RKO (cell line): ENCODE measurements at regions not wholly inside any gene's neighbourhood (a gene's known extent, or its start where the extent isn't known, plus 50 kb on each side); places are given as distances from the start of the nearest gene placed in this dataset.
A peak's percentile ranks its signal among the peaks of the same experiment; 100 is the strongest.
"Not testable (repeated sequence)": the region's sequence is repeated elsewhere in the genome, so short reads cannot be mapped to it uniquely, and the experiment has no call there.

Source experiments
- DNase-seq: peaks from one replicate; pipeline ENCODE4 v3.0.0-alpha.2; 2016; ENCODE audit warnings: low spot score

DNA sequence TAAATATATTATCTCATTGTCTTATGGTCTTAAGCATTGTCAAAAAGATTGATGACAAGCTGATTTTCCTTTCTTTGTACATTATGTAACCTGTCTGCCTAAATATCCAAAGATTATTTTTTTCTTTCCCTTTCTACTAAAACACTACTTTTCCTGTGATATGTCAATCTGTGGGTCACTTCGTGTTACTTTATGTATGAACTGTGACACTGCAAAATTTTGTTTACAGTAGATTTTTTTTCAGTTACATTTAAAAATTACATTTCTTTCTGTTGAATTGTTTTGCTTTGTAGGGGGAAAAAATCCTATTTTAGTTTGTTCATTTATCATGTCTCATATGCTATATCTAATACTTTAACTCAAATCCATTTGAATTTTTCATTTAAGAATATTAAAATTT is 392.3 kb upstream of the ATXN7L3B start:
- no peak for DNase-seq

DNA sequence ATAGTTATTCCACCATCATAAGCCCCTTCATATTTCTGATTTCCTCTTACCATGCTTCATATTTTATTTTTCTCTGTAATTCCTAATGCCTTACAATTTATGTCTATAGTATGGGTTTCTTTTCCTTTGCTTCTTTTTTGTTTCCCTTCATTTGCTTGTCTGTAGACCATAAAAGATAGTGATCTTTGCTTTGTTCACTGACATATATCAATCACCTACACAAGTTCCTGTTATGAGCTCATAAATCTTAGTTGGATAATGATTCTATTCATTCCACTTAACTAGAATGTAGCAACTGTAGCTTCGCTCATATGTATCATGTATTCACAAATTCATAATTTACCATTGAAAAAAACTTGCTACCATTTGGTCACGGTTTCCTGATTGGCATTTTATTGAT is 388.8 kb upstream of the ATXN7L3B start:
- DNase-seq = no peak

DNA sequence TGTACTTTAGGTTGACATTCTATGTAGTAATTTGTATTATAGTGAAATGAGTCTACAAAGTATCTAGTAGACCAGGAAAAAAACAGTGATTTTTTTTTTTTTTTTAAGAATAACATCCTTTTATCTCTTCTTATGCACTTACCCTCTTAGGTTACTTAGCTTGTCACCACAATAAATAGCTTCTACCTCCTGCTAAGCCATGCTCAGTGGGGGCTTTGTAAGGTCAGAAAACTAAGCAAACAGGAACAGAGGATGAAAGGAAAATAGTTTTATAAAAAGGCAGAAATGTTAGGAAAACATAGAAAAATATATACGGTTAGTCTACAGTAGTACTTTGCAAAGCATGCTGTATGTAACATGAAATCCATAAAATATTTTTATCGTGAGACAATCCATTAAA is 385.3 kb upstream of the ATXN7L3B start:
- DNase-seq = no peak

DNA sequence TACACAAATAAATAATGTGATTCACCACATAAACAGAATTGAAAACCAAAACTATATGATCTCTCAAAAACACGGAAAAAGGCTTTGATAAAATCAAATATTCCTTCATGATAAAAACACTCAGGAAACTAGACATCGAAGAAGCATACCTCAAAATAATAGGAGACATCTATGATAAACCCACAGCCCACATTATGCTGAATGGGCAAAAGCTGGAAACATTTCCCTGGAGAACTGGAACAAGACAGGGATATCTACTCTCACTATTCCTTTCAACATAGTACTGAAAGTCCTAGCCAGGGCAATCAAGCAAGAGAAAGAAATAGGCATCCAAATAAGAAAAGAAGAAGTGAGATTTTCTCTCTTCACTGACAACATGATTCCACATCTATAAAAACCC is 371.5 kb upstream of the ATXN7L3B start:
- no peak for DNase-seq

DNA sequence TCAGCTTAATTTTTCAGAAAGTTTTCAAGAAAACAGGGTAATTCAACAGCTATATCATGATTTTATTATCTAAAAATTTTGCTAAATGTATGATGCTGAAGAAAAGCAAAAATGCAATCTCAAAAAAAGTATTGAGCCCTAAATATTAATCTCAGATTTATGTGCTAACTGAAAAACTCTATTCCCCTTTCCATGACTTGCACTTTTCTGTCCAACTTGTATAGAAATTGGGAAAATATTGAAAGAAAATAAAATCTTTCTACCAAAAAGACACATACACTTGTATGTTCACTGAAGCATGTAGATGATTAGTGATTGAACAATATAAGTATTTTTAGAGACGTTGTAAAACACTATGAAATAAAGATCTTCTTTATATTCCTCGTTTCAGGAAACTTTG is 368.0 kb upstream of the ATXN7L3B start:
- DNase-seq = no peak

DNA sequence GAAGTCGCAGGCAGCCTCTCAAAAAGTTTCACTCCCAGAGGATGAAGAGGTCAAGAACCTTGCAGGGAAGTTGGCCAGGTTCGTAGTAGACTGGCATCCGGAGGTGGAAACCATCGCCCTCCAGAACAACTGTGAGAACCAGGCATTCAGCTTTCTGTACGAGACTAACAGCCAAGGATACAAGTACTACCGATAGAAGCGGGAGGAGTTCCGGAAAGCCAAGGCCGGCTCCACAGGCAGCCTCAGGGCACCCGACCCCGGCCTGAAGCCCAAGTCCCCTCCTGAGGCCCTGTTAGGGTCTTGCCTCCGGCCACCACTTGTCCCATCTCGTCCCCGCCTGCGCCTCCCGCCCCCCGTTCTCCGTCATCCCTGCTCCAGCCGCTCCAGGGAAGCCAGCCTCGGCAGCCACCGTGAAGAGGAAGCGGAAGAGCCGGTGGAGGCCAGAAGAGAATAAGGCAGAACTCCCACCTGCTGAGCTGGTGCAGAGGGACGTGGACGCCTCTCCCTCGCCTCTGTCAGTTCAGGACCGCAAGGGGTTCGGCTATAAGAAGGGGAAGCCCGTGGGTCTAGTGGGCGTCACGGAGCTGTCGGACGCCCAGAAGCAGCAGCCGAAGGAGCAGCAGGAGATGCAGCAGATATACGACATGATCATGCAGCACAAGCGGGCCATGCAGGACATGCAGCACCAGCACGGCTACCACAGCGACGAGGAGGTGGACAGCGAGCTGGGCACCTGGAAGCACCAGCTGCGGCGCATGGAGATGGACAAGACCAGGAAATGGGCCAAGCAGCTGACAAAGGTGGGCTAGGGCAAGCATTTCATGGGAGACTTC is 366.8 kb upstream of the ATXN7L3B start:
- DNase-seq = no peak

DNA sequence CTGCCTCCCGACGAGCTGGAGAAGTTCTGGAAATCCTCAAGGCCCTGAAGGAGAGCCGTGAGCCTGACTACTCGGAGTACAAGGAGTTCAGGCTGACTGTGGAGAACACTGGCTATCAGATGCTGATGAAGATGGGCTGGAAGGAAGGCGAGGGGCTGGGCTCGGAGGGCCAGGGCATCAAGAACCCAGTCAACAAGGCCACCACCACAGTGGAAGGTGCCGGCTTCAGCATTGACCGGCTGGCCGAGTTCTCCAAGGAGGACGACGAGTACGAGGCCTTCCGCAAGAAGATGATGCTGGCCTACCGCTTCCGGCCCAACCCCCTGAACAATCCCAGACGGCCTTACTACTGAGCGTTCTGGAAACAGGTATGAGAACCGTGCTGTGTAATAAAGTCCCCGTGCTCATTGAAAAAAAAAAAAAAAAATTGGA is 366.1 kb upstream of the ATXN7L3B start:
- no peak for DNase-seq

DNA sequence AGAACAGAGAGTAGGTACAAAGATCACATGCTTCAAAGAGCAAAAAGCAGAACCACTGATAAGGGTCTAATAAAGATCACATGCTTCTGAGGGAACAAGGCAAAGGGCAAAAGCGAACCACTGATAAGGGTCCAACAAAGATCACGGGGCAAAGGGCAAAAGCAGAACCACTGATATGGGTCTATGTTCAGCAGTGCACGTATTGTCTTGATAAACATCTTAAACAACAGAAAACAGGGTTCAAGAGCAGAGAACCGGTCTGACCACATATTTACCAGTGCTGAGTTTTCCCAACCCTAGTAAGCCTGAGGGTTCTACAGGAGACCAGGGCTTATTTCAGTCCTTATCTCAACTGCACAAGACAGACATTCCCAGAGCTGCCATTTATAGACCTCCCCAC is 362.7 kb upstream of the ATXN7L3B start:
- not testable (repeated sequence) for DNase-seq

DNA sequence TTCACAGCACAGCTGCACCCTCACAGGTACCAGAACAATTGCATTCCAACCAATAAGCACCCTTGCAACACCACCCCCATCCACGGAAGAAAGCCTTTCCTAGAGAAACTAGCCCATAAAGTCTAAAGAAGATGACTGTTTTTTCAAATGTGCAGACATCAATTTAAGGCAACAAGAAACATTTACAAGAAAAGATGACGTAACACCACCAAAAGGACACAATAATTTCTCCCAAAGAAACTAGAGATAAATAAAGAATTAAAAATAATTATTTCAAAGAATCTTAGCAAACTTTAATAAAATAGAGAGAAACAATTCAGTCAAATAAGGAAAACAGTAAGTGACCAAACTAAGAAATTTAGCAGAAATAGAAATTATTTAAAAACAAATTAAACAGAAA is 352.3 kb upstream of the ATXN7L3B start:
- DNase-seq = no peak

DNA sequence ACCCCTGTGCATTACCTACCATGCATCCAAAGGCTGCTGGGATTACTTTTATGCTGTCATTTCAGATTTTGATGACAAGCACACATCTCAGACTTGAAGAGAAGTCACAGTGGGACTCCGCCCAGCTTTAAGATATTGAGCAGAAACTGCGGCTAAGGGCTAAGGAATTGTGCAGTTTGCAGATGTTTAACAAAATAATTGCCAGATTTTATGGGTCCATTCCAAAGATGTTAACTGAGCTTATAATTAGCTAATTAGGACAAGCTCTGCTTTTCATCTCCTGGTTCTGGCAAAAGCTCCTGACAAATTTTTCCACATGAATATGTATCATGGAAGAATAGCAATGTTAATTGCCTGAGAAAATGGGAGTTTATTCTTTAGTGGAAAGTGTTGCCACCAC is 344.4 kb upstream of the ATXN7L3B start:
- DNase-seq = no peak

DNA sequence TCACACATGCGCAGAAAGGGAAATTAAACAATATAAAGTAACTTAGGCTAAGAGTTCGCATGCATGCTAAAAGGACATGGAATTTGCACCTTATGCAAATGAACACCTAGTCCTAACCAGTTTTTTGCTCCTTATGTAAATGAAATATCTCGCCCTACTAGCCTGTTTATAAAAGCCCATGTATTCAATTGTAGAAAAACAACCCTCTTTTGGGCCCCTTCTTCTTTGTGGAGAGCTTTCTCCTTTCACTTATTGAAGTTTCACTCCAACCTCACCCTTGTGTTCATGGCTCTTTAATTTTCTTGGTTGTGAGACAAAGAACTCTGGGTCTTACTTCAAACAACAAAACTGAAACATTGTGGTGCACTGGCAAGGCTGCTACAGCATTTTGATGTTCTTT is 333.4 kb upstream of the ATXN7L3B start:
- DNase-seq = no peak

DNA sequence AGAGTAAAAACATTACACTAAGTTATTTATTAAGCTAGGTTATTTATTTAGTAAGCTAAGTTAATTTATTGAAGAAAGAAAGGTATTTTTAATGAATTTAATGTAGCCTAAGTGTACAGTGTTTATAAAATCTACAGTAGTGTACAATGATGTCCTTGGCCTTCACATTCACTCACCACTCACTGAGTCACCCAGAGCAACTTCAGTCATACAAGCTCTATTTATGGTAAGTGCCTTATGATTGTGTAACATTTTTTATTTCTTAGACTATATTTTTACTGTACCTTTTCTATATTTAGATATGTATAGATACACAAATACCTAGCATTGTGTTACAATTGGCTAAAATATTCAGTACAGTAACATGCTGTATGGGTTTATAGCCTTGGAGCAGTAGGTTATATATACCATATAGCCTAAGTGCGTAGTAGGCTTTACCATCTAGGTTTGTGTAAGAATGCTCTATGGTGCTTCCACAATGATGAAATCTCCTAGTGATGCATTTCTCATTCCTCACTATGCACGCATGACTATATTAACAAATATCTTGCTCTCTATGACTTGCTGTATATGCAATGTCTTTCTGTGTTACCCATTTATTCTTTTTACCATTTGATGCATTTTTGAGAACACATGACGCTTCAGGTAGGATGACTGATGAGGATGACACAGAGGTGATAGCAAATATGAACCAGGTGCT is 309.6 kb upstream of the ATXN7L3B start:
- DNase-seq = peak; percentile 23

DNA sequence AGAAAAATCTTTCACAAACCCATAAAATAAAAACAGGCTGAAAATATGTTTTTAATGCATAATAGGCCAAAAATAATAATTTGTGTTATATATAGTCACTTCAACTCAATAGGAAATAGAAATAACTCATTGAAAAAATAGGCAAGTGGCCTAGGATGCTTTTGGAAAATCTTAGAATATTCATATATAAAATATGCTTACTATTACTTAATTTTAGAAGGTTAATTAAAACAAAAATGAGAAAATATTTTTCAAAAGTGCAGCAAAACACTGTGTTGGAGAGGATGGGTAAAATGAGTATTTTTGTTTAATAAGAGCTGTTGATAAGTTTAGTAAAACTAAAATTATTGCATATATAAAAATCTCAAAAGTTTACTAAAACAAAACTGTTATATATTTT is 308.0 kb upstream of the ATXN7L3B start:
- no peak for DNase-seq

DNA sequence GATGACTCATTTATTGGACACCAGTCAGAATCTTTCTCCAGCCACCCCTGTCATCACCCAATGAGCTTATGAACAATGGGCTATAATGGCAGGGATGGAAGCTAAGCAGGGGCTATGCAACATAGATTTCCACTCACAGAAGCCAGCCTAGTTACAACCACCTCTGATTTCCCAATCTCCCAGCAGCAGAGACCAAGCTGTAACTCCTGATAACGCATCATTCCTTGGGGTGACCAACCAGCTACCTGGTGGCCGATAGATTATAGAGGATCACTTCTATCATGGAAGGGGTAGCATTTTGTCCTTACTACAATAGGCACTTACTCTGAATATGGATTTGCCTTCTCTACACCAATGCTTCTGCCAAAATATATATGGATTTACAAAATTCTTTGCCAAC is 302.3 kb upstream of the ATXN7L3B start:
- DNase-seq = no peak

DNA sequence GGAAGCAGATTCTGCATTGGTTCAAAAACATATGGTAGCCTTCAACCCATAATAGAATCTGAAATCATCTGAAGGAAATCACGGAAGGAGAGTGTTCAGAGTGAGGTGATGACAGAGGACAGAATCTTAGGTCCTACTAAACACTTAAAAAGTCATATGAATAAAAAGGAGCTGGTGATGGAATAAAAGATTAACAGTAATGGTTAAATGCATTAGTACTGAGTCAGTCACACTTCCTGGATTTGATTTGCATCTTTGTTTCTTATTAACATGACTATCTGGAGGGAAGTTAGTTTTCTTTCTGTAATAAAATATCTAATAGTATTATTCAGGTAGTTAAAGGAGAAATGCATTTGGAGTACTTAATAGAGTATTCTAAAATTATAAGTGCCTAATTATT is 296.3 kb upstream of the ATXN7L3B start:
- DNase-seq = no peak

DNA sequence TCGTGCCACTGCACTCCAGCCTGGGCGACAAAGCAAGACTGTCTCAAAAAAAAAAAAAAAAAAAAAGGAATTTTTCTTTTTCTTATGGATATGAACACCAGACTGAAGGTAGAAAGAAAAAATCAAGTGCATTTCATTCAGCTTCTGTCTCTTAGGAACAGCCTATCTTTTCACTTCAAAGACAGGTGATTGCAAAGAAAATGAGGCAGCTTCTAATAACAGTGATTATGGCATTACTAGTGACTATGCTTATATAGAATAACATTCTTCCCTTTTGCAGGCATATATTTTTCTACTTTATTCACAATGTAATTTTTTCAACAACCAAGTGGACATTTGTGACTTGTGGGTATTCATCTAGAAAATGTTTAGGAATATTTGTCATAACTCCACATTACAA is 295.5 kb upstream of the ATXN7L3B start:
- no peak for DNase-seq

DNA sequence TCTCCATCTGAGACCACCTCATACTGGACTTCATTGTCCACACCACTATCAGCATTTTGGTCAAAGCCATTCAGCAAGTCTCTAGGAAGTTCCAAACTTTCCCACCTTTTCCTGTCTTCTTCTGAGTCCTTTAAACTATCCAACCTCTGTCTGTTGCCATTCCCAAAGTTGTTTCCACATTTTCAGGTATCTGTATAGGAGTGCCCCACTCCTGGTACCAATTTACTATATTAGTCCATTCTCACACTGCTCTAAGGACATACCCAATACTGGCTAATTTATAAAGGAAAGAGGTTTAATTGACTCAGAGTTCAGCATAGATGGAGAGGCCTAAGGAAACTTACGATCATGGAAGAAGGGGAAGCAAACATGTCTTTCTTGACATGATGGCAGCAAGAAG is 292.2 kb upstream of the ATXN7L3B start:
- no peak for DNase-seq

DNA sequence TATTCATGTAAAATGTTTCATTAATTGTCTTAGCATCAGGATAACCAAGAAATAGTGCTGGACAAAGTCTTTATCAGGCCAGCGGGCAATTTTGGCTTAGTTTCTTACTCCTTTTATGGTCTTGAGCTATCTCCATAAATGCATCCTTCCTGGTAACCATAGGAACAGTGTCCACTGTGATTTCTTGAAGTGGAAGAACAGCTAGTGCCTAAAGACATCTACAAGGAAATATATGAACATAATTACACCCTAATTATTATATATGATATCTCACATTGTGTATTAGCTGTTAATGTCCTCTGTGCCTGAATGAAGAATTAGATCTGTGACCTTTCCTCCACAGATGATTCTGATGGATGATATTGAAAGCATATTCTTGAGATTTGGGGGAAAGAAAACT is 286.7 kb upstream of the ATXN7L3B start:
- no peak for DNase-seq

DNA sequence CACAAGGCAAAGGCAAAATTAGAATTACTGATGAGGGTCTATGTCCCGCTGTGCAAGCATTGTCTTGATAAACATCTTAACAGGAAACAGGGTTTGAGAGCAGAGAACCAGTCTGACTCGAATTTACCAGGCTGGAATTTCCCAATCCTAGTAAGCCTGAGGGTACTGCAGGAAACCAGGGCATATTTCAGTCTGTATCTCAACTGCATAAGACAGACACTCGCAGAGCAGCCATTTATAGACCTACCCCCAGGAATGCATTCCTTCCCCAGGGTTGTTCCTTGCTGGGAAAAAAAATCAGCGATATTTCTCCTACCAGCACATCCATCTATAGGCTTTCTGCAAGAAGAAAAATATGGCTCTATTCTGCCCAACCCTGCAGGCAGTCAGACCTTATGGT is 283.8 kb upstream of the ATXN7L3B start:
- not testable (repeated sequence) for DNase-seq

DNA sequence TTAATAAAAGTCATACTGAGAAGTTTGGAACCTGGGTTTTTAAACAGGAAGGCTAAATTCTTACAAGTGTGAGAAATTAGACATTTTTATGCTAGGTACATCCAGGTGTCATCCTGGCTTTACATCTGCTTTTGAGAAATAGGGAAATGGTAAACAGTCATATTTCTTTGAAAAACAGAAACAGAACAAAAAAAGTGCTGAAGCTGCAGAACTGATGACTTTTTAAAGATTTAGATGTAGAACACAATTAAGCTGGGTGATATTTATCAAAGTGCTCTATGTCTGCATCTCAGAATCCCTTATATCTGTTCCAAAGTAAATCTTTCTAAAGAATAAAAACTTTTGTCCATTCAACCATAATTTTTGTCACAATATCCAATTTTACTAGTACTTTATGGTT is 282.9 kb upstream of the ATXN7L3B start:
- DNase-seq = no peak

DNA sequence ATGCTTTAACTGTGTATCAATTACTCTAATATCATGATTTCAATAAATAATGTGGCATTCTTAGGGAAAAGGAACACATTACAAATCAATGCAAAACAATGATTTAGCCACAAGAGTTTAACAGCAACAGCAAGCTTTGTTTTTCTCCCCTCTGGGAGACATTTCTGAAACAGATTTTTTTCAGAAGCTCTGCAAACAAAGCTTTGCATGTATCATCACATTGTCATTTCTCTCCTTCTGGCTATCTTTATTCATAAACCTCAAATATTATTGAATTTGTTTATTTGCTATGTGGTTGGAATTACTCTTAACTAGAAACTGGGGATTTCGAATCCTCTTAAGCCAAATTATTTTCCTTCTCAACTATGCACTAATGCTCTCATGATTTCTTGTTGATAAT is 278.4 kb upstream of the ATXN7L3B start:
- no peak for DNase-seq

DNA sequence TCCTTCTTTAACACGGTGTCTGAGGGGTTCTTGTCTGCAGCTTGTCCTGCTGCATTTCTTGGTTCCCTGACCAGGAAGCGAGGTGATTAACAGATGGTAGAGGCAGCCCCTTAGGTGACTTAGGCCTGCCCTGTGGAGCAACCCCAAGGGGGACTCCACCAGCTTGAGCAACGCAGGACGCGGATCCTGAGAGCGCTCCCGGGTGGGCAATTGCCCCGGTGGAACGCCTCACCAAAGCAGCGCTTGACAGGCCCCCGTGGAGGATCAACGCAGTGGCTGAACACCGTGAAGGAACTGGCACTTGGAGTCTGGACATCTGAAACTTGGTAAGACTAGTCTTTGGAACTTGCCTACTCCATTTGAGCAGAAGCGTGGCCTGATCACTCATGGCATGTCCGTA is 272.9 kb upstream of the ATXN7L3B start:
- no peak for DNase-seq

DNA sequence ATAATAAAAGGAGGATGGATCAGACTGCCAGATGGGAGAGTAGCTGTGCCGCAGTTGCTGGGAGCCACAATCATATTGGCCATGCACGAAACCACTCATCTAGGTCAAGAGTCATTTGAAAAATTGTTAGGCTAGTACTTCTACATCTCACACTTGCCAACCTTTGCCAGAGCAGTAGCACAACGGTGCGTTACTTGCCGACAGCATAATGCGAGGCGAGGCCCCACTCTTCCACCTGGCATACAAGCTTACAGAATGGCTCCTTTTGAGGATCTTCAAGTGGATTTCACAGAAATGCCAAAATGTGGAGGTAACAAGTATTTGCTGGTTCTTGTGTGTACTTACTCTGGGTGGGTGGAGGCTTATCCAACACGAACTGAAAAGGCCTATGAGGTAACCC is 268.3 kb upstream of the ATXN7L3B start:
- not testable (repeated sequence) for DNase-seq

DNA sequence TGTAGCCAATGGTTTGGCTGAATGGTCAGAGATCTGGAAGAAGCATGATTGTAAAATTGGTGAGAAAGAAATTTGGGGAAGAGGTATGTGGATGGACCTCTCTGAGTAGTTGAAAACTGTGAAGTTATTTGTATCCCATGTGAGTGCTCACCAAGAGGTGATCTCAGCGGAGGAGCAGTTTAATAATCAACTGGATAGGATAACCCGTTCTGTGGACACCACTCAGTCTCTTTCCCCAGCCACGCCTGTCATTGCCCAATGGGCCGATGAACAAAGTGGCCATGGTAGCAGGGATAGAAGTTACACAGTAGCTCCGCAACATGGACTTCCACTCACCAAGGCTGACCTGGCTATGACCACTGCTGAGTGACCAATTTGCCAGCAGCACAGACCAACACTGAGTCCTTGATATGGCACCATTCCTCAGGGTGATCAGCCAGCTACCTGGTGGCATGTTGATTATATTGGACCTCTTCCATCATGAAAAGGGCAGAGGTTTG is 257.4 kb upstream of the ATXN7L3B start:
- no peak for DNase-seq
